GM19238 (cell line): ENCODE measurements at regions not wholly inside any gene's neighbourhood (a gene's known extent, or its start where the extent isn't known, plus 50 kb on each side); places are given as distances from the start of the nearest gene placed in this dataset.

Experiments
- DNase-seq: peaks from one replicate; pipeline ENCODE4 v3.0.0; 2011; ENCODE audit warnings: low spot score; ENCODE audit not compliant: insufficient read length

DNA sequence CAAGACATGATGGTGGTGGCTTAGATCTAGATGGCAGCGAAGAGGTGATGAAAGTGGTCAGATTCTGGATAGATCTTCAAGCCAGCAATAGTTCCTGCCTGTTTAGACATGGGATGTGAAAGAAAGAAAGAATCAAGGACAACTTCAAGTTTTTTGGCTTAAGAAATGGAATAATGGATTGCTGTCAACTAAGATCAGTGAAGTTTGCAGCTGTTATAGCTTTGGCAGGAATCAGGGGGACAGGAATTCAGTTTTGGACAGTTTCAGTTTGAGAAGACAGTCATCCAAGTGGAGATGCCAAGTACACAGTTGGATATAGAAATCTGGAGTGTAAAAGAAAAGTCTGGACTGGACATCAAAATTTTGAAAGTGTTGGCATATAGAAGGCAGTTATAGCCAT, 283.7 kb upstream of the PKDCC start:
- no peak for DNase-seq

DNA sequence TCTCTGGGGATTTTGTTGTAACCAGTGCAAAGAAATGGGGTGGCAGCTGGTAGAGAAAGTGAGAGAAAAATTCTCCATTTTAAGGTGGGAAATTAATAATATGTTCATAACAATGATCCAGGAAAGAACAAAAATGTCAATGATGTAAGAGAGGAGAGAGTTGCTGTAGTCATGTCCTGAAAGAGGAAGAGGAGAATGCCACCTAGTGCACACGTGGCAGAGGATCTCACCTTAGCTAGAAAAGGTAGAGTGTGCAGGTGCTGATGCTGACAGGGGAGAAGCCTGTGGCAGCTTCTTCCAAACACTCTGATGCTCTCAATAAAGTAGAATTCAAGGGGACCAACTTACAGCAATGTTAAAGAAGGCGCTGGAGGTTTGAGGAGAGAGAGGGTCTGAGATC, 282.9 kb upstream of the PKDCC start:
- DNase-seq, result no peak

DNA sequence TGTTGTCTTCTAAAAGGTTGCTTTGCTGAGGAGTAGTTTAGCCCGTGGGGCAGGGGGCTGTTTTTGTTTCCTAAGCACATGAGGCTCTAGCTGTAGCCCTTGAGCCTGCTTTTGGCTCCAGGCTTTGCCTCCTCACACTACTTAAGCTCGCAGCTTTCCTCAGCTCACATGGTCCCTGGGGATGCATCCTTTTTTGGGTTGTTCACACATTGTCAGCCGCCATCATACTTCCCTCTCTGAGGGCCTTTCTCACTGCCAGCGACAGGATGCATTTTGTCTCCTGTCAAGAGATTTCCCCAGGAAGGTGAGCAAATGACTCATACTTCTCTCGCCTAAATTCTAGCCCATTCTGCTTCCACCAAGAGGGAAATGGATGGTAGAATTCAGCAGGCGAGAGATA, 279.5 kb upstream of the PKDCC start:
- no peak for DNase-seq

DNA sequence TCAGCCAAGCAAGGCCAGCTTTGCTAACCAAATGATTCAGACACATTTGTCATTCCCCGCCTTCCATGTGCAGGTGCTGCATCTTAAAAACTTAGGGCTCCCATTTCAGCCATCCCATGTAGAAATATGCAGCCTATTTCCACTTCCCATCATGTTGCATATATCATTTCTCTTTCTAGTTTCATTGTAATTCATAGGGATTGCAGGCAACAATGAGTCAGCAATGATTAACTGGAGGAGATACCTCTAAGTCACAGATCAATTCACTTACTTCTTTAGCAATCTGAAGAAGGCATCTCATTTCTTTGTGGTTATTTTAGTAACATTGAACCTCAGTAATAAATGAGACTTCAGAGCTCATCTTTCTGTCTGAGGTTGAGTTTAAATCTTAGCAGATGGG, 276.1 kb upstream of the PKDCC start:
- DNase-seq, result no peak

DNA sequence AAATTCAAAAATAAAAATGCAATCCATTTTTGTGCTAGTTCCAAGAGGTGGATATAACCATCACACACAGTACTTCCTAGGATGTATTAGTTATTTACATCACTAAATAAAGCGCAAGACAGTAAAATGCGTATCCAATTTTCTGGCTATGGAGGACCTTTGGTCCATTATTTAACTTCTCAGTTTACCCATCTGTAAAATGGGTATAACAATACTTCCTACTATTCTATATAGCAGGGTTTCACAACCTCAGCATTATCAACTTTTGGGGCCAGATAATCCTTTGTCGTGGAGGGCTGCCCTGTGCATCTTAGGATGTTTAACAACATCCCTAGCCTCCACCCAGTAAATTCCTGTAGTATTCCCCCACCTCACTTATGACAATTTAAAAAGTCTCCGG, 275.1 kb upstream of the PKDCC start:
- DNase-seq, result no peak

DNA sequence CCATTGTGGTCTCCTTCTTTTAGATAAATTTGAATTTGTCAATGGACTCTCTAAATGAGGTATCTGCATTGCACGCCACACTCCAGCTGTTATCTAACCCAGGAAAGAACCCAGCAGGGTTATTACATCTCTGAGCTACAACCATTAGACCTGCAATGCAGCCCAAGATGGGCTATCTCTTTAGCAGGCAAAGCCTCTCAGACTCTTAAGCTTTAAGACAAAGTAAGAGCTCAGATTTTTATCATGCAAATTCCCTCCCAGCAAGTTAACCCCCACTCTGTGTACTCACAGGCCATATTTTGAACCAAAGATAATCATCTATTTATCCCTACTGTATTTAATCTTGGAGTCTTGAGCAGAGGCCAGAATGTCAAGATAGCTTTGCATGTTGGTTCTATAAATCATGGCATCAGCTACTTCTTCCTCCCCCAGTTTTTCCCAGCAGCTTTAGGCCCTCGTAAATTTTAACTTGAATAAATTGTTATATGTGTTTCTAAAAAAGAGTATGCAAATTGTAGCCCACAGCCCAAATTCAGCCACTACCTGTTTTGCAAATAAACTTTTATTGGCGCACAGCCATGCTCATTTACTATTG, 273.7 kb upstream of the PKDCC start:
- DNase-seq, result no peak

DNA sequence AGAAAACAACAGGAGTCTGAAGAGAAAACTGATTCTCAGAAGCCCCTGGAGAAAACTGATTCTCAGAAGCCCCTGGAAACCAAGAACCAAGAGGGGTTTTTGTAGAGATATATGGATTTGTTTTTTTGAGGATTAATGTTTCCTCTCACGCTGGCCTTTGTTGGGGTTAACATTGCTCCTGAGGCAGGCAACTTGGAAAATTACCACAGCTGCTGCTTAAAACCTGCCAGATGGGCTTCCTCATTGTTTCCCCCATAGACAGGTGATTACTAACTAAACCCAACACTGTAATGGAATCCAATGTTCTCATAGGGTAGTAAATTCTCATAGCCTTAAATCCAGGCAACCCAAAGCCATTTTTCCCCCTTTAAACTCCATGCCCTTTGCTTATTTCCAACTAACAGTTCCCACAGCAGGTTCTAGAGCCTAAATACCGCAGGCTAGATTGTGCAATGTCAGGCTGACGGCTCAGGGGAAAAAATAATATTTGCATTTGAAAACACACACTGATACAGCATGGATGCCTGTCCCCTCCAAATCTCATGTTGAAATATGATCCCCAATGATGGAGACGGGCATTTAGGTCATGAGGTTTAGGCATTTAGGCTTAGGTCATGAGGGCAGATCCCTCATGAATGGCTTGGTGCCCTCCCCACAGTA, 272.3 kb upstream of the PKDCC start:
- no peak for DNase-seq

DNA sequence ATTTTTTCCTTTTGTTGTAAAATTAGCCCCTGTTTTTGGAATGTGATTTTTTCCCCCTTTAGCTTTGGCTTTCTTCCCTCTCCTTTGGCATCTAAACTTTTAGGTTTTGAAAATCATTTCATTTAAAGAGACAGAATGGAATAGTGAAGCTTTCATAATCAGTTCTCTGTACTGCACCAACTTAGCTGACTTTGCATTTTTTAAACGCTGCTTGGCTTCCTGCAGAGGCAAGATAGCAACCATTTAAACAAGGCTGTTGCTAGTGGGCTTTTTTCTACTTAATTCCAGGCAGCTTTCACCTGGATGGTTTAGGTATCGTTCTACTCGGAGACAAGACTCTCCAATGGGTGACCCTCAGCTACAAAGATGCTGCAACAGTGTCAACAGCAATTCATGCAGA, 267.9 kb upstream of the PKDCC start:
- no peak for DNase-seq

DNA sequence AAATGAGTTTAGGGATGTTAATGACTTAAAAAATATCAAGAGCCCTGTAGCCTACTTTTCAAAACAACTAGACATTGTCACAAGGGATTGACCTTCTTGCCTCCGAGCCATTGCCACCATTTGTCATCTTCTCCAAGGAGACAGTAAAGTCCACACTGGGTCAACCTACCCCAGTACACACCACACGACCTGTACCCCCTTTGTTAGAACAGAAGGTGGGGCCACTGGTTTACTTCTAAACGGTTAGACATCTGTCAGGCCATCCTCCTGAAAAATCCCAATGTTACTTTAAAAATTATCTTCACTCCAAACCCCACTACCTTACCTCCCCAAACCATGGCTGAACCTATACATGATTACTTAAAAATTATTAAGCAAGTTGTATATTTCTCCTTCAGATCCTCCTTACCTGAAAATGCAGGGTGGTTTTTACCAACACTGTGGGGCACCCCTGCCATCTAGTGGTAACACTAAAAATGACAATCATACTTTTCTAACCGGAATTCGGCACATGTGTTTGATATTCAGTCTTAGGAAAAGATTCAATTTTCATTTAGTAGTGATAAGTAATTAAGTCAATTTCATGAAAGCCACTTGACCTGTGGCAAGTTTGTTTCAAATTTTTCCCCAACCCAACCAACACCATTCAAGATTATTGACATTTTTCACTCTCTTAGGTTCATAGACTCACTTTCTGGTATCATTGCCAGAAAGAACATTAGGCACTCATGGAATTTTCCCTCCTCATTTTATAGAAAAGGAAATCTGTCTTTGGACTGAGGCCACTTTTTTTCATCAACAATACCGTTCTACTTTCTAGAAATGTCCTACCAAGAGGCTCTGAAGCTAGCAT, 265.3 kb upstream of the PKDCC start:
- DNase-seq, result no peak

DNA sequence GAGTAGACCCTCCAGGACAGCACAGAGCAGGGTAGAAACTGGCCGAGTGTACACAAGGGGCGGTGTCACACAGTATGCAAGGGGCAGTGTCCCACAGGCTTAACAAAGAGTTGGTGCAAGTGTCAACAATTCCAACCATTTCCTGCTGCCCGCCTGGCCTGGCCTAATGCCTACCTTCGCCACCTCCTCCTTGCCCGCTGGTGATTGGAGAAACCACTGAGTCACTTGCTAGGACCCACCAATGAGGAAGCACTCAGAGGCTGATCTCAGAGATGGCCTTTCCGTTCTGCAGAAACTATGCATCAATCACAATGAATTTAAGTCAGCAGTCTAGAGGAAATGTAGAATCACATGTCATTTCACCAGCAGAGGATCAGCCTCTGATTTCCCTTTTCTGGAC, 263.3 kb upstream of the PKDCC start:
- no peak for DNase-seq

DNA sequence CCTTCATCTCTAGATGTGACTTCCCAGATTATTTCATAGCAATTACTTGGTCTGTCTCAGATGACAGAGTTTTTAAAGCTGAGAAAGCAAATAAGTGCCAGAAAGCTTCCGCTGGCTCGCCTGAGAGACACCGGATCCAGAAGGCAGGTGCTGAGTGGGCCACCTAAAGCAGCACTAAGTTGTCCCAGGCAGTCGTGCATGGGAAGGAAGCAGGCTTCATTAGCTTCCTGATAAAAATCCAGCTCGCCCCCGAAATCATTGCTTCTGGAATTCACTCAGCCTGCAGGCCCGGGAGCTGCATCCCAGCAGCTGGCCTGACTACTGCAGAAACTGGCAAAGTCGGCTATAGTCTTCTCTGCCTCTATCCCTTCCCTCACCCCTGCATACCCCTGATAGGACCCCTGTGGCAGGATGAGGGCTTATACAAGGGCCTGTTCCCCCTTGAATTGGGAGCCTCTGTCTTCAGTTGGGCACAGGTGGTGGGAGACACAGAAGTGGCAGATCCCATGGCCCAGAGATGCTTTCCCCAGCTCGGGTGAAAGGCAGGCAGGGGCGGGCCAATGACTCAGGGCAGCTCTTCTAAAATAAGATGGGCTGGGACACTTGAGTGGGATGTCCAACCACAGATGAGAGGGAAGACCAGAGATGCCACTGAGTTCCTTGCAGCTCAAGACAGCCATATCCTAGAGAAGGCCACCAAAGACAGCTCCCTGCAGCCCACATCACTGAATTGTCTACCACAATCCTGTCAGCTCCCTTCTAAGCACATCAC, 262.4 kb upstream of the PKDCC start:
- no peak for DNase-seq

DNA sequence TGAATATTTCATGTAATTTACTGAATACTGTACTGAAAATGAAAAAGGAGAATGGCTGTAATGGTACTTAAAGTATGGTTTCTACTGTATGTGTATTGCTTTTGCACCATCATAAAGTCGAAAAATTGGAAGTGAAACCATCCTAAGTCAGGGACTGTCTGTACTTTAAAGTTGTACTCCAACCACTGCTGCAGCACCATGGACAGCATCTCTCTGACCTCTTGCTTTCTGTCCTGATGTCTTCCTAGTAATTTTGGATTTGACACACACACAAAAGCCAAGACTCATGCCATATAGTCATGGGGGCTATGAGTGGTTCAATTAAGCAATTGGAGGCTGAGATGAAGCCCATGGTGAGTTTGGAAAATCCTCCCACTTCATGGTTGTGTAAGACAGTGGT, 256.3 kb upstream of the PKDCC start:
- DNase-seq, result no peak

DNA sequence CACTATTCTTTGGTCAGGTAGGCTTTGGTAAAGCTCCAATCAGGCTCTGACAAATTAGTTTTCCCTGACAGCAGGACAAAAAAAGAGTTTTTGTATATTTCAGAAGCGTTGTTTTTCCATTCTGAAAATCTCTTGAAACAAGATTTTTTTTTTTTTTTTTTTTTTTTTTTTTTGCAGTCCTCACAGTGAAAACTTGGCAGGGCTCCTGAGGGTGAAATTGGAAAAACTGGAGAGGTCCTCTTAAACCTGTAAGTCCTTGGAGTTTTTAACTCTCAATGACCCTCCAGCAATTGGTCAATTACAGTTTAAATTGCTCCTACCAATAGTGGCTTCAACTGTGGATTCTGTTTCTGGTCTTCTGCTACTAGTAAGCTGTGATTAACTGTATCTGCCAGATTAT, 244.5 kb upstream of the PKDCC start:
- no peak for DNase-seq

DNA sequence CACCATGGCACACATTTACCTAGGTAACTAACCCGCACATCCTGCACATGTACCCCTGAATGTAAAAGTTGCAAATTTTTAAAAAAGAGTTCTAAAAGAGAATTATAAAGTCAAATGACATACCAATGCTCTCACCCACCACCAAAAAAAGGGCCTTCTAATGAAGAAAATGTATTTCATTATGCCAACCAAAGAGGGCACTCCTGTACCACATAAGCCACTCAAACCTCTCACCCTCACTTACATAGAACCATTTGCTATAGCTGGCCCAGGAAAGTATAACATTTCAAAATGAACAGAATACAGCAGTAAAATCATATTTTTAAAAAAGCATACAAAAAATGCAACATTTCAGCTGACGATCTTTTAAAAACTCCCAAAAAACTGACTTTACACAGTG, 241.5 kb upstream of the PKDCC start:
- no peak for DNase-seq

DNA sequence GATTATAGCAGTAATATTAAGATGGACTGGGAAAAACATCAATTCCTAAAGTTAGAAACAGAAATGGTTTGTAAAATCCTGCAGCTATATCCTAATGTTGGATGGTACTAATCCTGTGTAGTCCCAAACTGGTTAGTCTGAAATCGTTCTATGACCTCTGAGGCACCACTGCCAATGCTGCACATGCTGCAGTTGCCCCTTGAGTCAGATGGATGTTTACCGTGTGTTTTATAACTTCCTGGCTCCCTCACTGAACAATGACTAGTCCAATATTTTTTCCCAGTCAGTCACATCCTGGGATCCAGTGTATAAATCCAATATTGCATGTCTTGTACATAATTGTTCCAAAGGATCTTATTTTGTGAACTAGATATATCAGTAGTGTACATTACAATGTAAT, 226.7 kb upstream of the PKDCC start:
- DNase-seq, result no peak

DNA sequence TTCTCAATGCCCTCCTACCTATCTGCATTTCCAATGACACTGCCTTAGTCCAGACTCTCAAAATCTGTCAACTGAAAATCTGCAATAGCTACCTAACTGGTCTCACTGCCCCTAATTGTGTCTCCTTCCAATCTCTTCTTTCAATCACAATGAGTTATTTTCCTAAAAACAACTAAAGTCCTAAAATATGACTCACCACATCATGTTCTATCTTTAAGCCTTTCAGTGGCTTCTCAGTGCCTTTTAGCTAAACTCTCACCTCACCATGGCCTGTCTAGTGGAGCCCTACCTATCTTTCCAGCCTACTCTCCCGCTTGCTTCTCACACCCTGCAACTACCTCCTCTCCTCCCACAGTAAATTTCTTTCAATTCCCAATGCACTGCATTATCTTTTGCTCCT, 220.9 kb upstream of the PKDCC start:
- DNase-seq, result no peak

DNA sequence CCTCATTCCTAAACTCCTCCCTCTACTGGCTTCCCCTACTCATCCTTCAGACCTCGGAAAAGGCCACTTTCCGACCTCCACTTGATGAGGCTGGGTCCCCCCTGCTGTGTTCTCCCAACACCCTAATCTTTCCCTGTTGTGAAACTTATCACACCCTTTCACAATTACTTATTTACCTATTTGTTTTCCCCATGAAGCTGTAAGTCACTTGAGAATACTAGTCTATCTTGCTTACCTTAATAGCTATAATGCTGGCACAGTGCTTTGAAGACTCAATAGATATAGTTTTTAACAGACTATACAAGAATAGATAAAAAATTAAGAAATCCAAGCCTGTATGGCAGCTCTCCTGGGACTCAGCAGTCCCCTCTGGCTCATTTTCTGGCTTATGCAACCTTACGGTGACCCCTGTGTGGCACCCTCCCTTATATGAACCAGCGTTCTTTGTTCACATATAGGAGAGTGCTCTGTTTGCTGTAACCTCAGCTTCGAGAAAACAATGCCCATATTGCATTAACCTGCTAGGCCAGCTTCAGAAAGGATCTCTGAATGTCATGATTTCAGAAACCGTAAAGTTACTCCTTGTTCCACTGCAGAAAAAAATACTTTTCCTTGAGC, 220.4 kb upstream of the PKDCC start:
- DNase-seq, result no peak

DNA sequence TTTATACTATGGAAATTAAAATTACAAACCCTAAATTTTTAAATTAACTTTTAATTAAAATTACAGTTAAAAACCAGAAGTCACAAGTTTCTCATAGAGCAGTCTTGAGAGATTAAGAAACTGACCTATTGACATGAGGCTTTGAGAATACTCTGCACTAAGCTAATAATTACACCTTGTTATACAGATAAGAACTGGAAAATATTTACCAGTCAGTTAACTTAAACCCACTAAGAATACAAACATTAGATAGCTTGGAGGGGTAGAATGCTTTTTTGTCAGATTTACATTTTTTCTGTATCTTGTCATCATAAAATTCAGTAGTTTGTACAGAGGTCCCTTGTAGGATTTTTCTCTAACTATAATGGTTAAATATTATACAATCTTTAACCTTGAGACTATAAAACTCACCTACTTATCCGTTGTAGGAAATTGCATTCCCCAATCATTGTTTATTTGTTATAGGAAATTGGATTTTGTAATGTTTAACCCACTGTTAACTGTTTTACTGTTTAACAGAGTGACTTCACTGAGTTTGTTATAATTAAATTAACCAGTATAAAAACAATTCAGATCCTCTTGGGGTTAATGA, 219.7 kb upstream of the PKDCC start:
- DNase-seq, result no peak

DNA sequence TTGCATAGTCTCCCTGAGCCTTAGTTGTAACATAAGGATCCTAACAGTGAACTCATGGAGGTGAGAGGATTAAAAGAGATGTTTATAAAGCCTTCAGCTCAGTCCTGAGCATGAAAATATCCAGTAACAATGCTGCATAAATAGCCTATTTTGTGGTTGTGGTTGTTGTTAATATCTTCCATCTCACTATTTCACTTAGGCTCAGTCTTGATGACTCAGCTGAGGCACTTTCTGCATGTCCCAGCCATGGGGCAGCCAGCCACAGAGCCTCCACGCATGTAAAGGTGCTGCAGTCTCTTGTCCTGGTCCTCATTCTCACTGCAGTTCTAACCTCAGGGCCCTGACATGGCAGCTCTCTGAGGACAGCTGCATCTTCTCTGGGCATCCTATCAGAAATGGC, 218.8 kb upstream of the PKDCC start:
- DNase-seq, result no peak

DNA sequence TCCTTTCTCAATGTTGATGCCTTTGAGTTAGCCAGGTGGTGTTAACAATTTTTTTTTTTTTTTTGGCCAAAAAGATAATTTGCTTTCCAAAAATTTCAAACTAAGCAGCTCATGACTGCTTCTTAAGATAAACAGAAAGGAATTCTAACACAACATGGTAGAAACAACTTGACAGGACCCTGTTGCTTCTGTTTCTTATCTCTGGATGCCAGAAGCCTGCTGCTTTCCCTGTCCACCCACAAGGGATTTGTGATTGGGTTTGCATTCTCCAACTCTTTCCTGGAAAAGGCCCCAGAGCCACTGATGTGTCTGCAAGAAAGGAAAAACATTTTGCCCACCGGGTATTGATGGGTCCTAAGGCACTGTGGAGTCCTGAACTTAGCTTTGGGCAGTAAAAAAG, 217.2 kb upstream of the PKDCC start:
- DNase-seq, result no peak

DNA sequence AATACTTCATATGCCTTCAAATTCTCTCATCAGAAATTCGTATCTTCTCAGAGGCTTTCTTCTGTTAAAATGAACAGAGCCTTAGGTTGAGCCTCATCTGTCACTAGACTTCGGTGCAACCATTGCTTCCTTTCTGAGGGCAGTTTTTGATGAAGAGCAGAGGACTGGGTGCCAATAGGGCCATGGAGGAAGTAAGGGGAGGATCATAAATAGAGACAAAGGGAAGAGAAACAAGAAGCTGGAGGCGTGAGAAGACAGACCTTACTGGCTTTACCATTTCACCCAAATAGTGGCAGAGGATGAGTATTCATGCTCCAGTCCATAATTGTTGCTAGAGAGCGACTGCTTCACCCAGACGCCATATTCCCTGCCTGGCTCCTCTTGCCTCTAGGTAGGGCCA, 215.6 kb upstream of the PKDCC start:
- DNase-seq, result no peak
